Caco-2 (cell line): ENCODE measurements at regions not wholly inside any gene's neighbourhood (a gene's known extent, or its start where the extent isn't known, plus 50 kb on each side); places are given as distances from the start of the nearest gene placed in this dataset.

Experiments
- BruUV-seq: library from RNA; stranded (reverse); fragments of 400-500 nt; replicated peaks from 2 replicates; lab custom pipeline; 2021; lab: Mats Ljungman, UMichigan
- CTCF ChIA-PET: fragments of 300-600 bp; sonication (Branson Sonifier 250); formaldehyde crosslinking; loops from one replicate; lab custom pipeline; 2022; ENCODE audit warnings: antibody characterized with exemption; lab: Charles Lee
- POLR2A ChIA-PET: fragments of 300-600 bp; sonication (Branson Sonifier 250); formaldehyde crosslinking; loops from one replicate; lab custom pipeline; 2022; ENCODE audit warnings: antibody characterized with exemption; lab: Charles Lee
- DNase-seq, 2 experiments: peaks; one replicate each; pipeline versions ENCODE4 v3.0.0 to v3.0.0-alpha.2; 2020 to 2022
- H3K27me3 ChIP-seq: replicated peaks from 2 replicates; pipeline ENCODE4 v1.6.0; 2011; ENCODE audit warnings: low read length; ENCODE audit not compliant: control insufficient read depth, insufficient read depth
- H3K36me3 ChIP-seq: 2 replicates; pipeline ENCODE4 v1.5.1; 2011; ENCODE audit warnings: low read length; ENCODE audit not compliant: control insufficient read depth, insufficient read depth
- H3K4me1 ChIP-seq: fragments of 250-450 bp; sonication (Bioruptor Pico); 2 replicates; pipeline ENCODE4 v1.5.1; 2020; ENCODE audit warnings: mild to moderate bottlenecking
- H3K4me3 ChIP-seq: 2 replicates; pipeline ENCODE4 v1.5.1; 2011; ENCODE audit warnings: low read depth, mild to moderate bottlenecking, control low read depth, low read length
- H3K9me3 ChIP-seq: fragments of 250-450 bp; sonication (Bioruptor Pico); 2 replicates; pipeline ENCODE4 v1.5.1; 2020; ENCODE audit warnings: mild to moderate bottlenecking, moderate library complexity
- H3K27ac Mint-ChIP-seq: one replicate; pipeline ENCODE4 v1.8.0; 2022; ENCODE audit warnings: mixed read lengths; ENCODE audit not compliant: unreplicated experiment
- H3K27me3 Mint-ChIP-seq: one replicate; pipeline ENCODE4 v1.8.0; 2022; ENCODE audit warnings: mixed read lengths; ENCODE audit not compliant: insufficient read depth, unreplicated experiment
- H3K36me3 Mint-ChIP-seq: one replicate; pipeline ENCODE4 v1.8.0; 2022; ENCODE audit warnings: mild to moderate bottlenecking, mixed read lengths; ENCODE audit not compliant: insufficient read depth, unreplicated experiment
- H3K4me1 Mint-ChIP-seq: one replicate; pipeline ENCODE4 v1.8.0; 2022; ENCODE audit warnings: low read depth, mixed read lengths; ENCODE audit not compliant: unreplicated experiment
- H3K4me3 Mint-ChIP-seq: one replicate; pipeline ENCODE4 v1.8.0; 2022; ENCODE audit warnings: mild to moderate bottlenecking, moderate library complexity, mixed read lengths; ENCODE audit not compliant: unreplicated experiment
- H3K9me3 Mint-ChIP-seq: one replicate; pipeline ENCODE4 v1.8.0; 2022; ENCODE audit warnings: mixed read lengths; ENCODE audit not compliant: unreplicated experiment
- intact Hi-C: fragments of 100-400 bp; cut with micrococcal nuclease; formaldehyde crosslinking; loops from one replicate; pipeline ENCODE4 v1.10.0; 2022; ENCODE audit not compliant: unreplicated experiment
- TF ChIP-seq, protein P1 (sequence below), 2 experiments: fragments of 200-600 bp in 1 of 2; IDR thresholded peaks; 1 replicate in 1 of 2; 2 replicates in 1 of 2; pipeline versions ENCODE4 v1.5.1 to v1.8.0; 2011 to 2022; ENCODE audit warnings: antibody characterized with exemption in 1 of 2, control low read depth in 1 of 2, inconsistent platforms in 1 of 2, low read depth in 1 of 2, low read length in 1 of 2, mild to moderate bottlenecking in 1 of 2, moderate library complexity in 1 of 2; ENCODE audit not compliant: insufficient read depth in 1 of 2, severe bottlenecking in 1 of 2, unreplicated experiment in 1 of 2

DNA sequence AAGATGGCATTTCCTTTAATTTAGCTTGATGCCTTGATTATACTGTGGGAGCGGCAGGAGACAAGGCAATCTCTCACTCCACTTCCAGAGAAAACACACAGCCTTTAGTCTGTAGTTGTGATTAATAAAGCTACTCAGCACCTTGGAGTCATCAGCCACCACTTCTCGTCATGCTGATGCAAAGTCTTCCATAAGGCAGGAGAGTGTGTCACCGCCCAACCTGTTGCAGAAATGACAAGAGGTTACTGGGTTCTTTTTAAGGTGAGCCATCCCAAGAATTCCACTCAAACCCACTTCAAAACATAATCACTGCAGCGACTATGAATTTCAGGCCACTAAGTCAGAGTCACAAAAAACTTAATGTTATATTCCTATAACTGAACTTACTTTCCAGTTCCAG lies 223.9 kb upstream of the TOX3 start:
- Mint-ChIP-seq H3K36me3 (no peaks in the 10 kb centered on the region), H3K27ac (no peak overlapping the region), H3K4me1 (no peaks in the 10 kb centered on the region), H3K4me3 (no peak overlapping the region), H3K9me3 (no peaks in the 10 kb centered on the region), H3K27me3 (peaks cover 6% of the 10 kb centered on the region)
- H3K27me3 ChIP-seq: 0 out of 2 replicates have a peak, but pooled peaks cover 1% of the 10 kb centered on the region
- intact Hi-C loops: no loop called here
- POLR2A ChIA-PET: no interaction called here
- no peak for DNase-seq
- H3K9me3 ChIP-seq: no peaks in the 10 kb centered on the region
- no TSS peak for BruUV-seq
- TF ChIP-seq, protein P1, sequence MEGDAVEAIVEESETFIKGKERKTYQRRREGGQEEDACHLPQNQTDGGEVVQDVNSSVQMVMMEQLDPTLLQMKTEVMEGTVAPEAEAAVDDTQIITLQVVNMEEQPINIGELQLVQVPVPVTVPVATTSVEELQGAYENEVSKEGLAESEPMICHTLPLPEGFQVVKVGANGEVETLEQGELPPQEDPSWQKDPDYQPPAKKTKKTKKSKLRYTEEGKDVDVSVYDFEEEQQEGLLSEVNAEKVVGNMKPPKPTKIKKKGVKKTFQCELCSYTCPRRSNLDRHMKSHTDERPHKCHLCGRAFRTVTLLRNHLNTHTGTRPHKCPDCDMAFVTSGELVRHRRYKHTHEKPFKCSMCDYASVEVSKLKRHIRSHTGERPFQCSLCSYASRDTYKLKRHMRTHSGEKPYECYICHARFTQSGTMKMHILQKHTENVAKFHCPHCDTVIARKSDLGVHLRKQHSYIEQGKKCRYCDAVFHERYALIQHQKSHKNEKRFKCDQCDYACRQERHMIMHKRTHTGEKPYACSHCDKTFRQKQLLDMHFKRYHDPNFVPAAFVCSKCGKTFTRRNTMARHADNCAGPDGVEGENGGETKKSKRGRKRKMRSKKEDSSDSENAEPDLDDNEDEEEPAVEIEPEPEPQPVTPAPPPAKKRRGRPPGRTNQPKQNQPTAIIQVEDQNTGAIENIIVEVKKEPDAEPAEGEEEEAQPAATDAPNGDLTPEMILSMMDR (IDR thresholded peaks at IDR 0.05; ENCODE audit: insufficient read depth in 1 of 2, low read depth in 1 of 2, low read length in 1 of 2, severe bottlenecking in 1 of 2, unreplicated experiment in 1 of 2): no peak
- H3K4me1 ChIP-seq: no peaks in the 10 kb centered on the region
- no peak overlapping the region for H3K4me3 ChIP-seq
- H3K36me3 ChIP-seq: no peaks in the 10 kb centered on the region
- CTCF ChIA-PET: no interaction called here

DNA sequence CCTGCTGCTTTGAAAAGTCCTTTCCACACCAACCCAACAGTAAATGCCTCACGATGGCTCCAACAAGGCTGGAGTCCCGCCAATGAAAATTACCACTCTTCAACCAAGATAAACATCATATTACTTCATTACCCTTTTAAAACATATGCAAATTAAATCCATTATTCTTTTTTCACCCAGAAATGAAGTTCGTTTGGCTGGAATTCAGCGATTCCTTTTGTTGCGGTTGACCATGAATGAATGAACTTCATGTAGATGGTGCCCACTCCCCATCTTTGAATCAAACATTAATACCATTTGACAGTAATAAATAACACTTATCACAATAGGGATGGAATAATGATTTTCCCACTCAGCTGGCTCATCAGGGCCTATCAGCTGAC lies 211.5 kb upstream of the TOX3 start:
- no peak for DNase-seq
- Histone ChIP-seq H3K9me3 (no peaks in the 10 kb centered on the region), H3K36me3 (no peaks in the 10 kb centered on the region), H3K4me1 (no peaks in the 10 kb centered on the region), H3K27me3 (no peaks in the 10 kb centered on the region), H3K4me3 (no peak overlapping the region)
- TF ChIP-seq, protein P1 (IDR thresholded peaks at IDR 0.05; ENCODE audit: insufficient read depth in 1 of 2, low read depth in 1 of 2, low read length in 1 of 2, severe bottlenecking in 1 of 2, unreplicated experiment in 1 of 2): no peak
- Mint-ChIP-seq H3K36me3 (no peaks in the 10 kb centered on the region), H3K4me1 (no peaks in the 10 kb centered on the region), H3K27ac (no peak overlapping the region), H3K9me3 (no peaks in the 10 kb centered on the region), H3K4me3 (no peak overlapping the region), H3K27me3 (no peaks in the 10 kb centered on the region)
- intact Hi-C loops: no loop called here
- no TSS peak for BruUV-seq
- ChIA-PET CTCF (no interaction called here), POLR2A (no interaction called here)

DNA sequence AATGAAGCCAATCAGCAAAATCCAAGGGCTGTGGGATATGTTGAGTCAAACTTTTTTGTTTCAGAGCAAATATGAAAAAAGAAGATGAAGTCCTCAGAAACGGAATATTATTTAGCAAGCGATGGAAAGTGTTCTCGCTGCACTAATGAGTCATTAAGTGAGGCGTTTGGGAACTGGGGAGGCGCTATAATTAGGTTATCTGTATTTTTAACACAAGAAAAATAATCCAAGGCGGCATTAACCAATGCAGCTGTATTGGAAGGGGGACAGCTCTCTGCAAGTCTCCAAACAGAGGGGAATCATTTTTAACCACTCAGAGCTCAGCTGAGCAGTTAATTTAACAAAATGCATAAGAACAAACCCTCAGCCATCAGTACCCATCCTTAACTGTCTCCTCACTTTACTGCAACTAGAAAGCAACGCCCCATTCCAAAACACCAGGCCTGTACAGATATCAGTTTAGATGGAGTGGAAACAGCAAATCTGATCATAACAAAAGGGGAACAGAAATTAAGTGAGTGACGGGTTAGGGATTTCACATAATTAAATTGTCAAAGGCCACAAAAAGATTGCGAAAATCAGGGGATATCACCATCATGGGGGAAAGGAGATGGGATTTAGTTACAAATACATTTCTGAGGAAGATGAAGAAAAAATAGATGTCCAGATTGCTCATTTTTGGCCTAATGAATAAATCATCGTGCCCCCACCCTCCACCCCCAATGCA lies 211.0 kb upstream of the TOX3 start:
- H3K27me3 Mint-ChIP-seq: no peaks in the 10 kb centered on the region

More for the DNA sequence above, 211.0 kb upstream of the TOX3 start:
- Histone ChIP-seq H3K4me1 (no peaks in the 10 kb centered on the region), H3K4me3 (no peak overlapping the region), H3K27me3 (no peaks in the 10 kb centered on the region), H3K9me3 (no peaks in the 10 kb centered on the region), H3K36me3 (no peaks in the 10 kb centered on the region)
- intact Hi-C loops: no loop called here
- no TSS peak for BruUV-seq
- H3K4me3 Mint-ChIP-seq: no peak overlapping the region
- TF ChIP-seq, protein P1 (IDR thresholded peaks at IDR 0.05; ENCODE audit: insufficient read depth in 1 of 2, low read depth in 1 of 2, low read length in 1 of 2, severe bottlenecking in 1 of 2, unreplicated experiment in 1 of 2): no peak
- H3K9me3 Mint-ChIP-seq: no peaks in the 10 kb centered on the region
- POLR2A ChIA-PET: no interaction called here
- no peaks in the 10 kb centered on the region for H3K36me3 Mint-ChIP-seq
- DNase-seq: no peak
- CTCF ChIA-PET: no interaction called here
- no peaks in the 10 kb centered on the region for H3K4me1 Mint-ChIP-seq
- H3K27ac Mint-ChIP-seq: no peak overlapping the region
